GM12892 (cell line): ENCODE measurements at regions not wholly inside any gene's neighbourhood (a gene's known extent, or its start where the extent isn't known, plus 50 kb on each side); places are given as distances from the start of the nearest gene placed in this dataset.

Experiments
- POLR2A ChIP-seq: IDR thresholded peaks from 2 replicates; pipeline ENCODE4 v1.6.1; 2011; ENCODE audit warnings: low read depth, low read length, control low read depth
- POLR2AphosphoS5 ChIP-seq: IDR thresholded peaks from 2 replicates; pipeline ENCODE4 v1.6.1; 2011; ENCODE audit warnings: low read depth, low read length, control low read depth

DNA sequence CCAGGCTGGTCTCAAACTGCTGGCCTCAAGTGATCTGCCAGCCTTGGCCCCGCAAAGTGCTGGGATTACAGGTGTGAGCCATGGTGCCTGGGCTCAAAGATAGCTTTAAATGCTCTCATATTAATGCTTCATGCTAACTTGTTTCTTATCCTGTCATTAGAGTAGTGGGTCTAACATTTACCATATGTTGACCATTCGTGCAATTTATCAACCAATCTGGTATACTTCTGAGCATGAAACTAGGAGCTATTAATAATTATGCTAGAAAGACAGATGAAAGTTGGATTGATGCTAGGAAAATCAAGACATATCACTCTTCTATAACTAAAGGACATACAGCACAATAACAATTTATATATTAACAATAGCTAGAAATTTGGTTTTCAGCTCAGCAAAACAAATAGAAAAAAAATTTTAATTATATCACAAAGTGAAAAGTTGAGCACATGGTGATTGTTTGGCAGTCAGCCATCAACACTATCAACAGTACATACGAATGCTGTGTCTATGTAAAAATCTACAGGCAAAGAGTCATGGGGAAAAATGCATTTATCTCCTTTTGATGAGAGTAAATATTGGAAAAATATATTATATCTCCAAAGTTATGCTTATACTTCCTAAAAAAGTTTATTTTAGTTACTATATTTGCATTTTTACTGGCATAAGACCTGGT is 112.1 kb upstream of the ABCB5 start:
- no peak for TF ChIP-seq POLR2A
- TF ChIP-seq POLR2AphosphoS5, result no peak
